Activated naive CD4-positive, alpha-beta T cell (primary cell): ENCODE measurements at regions not wholly inside any gene's neighbourhood (a gene's known extent, or its start where the extent isn't known, plus 50 kb on each side); places are given as distances from the start of the nearest gene placed in this dataset.
"Not testable (repeated sequence)": the region's sequence is repeated elsewhere in the genome, so short reads cannot be mapped to it uniquely, and the experiment has no call there.

Experiments
- DNase-seq, 4 experiments: peaks; one replicate each; lab custom pipeline; 2025; lab: John Stamatoyannopoulos, UW

GRCh38 chr18:47679864-47680263 is 250.6 kb downstream of the SMAD2 start:
- DNase-seq: no peak

GRCh38 chr18:47677952-47678351 is 252.5 kb downstream of the SMAD2 start:
- no peak for DNase-seq

- DNase-seq: no peak
Measured at GRCh38 chr18:47669815-47670214, 260.6 kb downstream of the SMAD2 start.

- no peak for DNase-seq
Measured at GRCh38 chr18:47658498-47658897, 272.0 kb downstream of the SMAD2 start.

- DNase-seq: no peak
Measured at GRCh38 chr18:47654988-47655387, 275.5 kb downstream of the SMAD2 start.

- no peak for DNase-seq
Measured at GRCh38 chr18:47644896-47645295, 285.6 kb downstream of the SMAD2 start.

- not testable (repeated sequence) for DNase-seq
Measured at GRCh38 chr18:47637551-47637950, 292.9 kb downstream of the SMAD2 start.

GRCh38 chr18:47635416-47635815 is 295.0 kb downstream of the SMAD2 start:
- DNase-seq: no peak

- DNase-seq: no peak
Measured at GRCh38 chr18:47632970-47633635, 297.4 kb downstream of the SMAD2 start.

GRCh38 chr18:47628893-47629292 is 301.6 kb downstream of the SMAD2 start:
- no peak for DNase-seq

GRCh38 chr18:47628240-47628781 is 302.1 kb downstream of the SMAD2 start:
- DNase-seq: no peak

GRCh38 chr18:47627030-47627429 is 303.4 kb downstream of the SMAD2 start:
- no peak for DNase-seq

GRCh38 chr18:47619771-47620448 is 310.5 kb downstream of the SMAD2 start:
- DNase-seq: no peak

GRCh38 chr18:47618758-47619157 is 311.7 kb downstream of the SMAD2 start:
- no peak for DNase-seq

- DNase-seq: no peak
Measured at GRCh38 chr18:47615043-47615442, 315.4 kb downstream of the SMAD2 start.

- no peak for DNase-seq
Measured at GRCh38 chr18:47613929-47614328, 316.5 kb downstream of the SMAD2 start.

- DNase-seq: no peak
Measured at GRCh38 chr18:47611649-47612048, 318.8 kb downstream of the SMAD2 start.

- no peak for DNase-seq
Measured at GRCh38 chr18:47606526-47606925, 323.9 kb downstream of the SMAD2 start.

GRCh38 chr18:47605093-47605492 is 325.4 kb downstream of the SMAD2 start:
- no peak for DNase-seq

GRCh38 chr18:47604021-47604420 is 326.4 kb downstream of the SMAD2 start:
- DNase-seq: no peak

- no peak for DNase-seq
Measured at GRCh38 chr18:47603158-47603557, 327.3 kb downstream of the SMAD2 start.

- no peak for DNase-seq
Measured at GRCh38 chr18:47602273-47602897, 328.1 kb downstream of the SMAD2 start.
